Neural cell (in vitro differentiated cells): ENCODE measurements at regions not wholly inside any gene's neighbourhood (a gene's known extent, or its start where the extent isn't known, plus 50 kb on each side); places are given as distances from the start of the nearest gene placed in this dataset.

ENCODE experiments used
- H2AFZ ChIP-seq: fragments of 200-600, 300-800 bp; sonication (generic), shearing (Covaris generic); 2 replicates; pipeline ENCODE4 v1.6.0; 2014; ENCODE audit warnings: low read depth, mild to moderate bottlenecking, antibody characterized with exemption, low read length, moderate library complexity
- H3F3A ChIP-seq: fragments of 200-600 bp; shearing (Covaris generic); 2 replicates; pipeline ENCODE4 v1.6.1; 2016; ENCODE audit warnings: mild to moderate bottlenecking, moderate library complexity, mixed read lengths, antibody characterized with exemption, low read length; ENCODE audit not compliant: insufficient read depth, poor library complexity, severe bottlenecking
- H3K27ac ChIP-seq: fragments of 200-600, 300-800 bp; sonication (generic), shearing (Covaris generic); 2 replicates; pipeline ENCODE4 v1.5.1; 2014; ENCODE audit warnings: mild to moderate bottlenecking, low read length, moderate library complexity
- H3K27me3 ChIP-seq: fragments of 300-800, 200-600 bp; sonication (generic), shearing (Covaris generic); 2 replicates; pipeline ENCODE4 v1.6.0; 2014; ENCODE audit warnings: mild to moderate bottlenecking, low read depth, low read length, moderate library complexity; ENCODE audit not compliant: insufficient read depth
- H3K36me3 ChIP-seq: fragments of 300-800, 200-600 bp; sonication (generic), shearing (Covaris generic); 2 replicates; pipeline ENCODE4 v1.5.1; 2014; ENCODE audit warnings: mild to moderate bottlenecking, antibody characterized with exemption, low read length, moderate library complexity; ENCODE audit not compliant: insufficient read depth
- H3K4me2 ChIP-seq: fragments of 300-800, 200-600 bp; sonication (generic), shearing (Covaris generic); 2 replicates; pipeline ENCODE4 v1.6.0; 2014; ENCODE audit warnings: mild to moderate bottlenecking, low read length
- H3K4me3 ChIP-seq: fragments of 300-800, 200-600 bp; sonication (generic), shearing (Covaris generic); 2 replicates; pipeline ENCODE4 v1.5.1; 2014; ENCODE audit warnings: mild to moderate bottlenecking, low read length, moderate library complexity
- H3K79me2 ChIP-seq: fragments of 200-600 bp; shearing (Covaris generic); replicated peaks from 2 replicates; pipeline ENCODE4 v1.6.0; 2014; ENCODE audit warnings: mild to moderate bottlenecking, low read length, moderate library complexity; ENCODE audit not compliant: insufficient read depth
- H3K9ac ChIP-seq: fragments of 300-800, 200-600 bp; sonication (generic), shearing (Covaris generic); 2 replicates; pipeline ENCODE4 v1.6.1; 2016; ENCODE audit warnings: mild to moderate bottlenecking, low read length, mixed read lengths
- H3K9me2 ChIP-seq: fragments of 200-600 bp; shearing (Covaris generic); 2 replicates; pipeline ENCODE4 v1.6.1; 2016; ENCODE audit warnings: mild to moderate bottlenecking, low read length, mixed read lengths; ENCODE audit not compliant: insufficient read depth
- H3K9me3 ChIP-seq: fragments of 200-600, 300-800 bp; sonication (generic), shearing (Covaris generic); 2 replicates; pipeline ENCODE4 v1.6.1; 2016; ENCODE audit warnings: mild to moderate bottlenecking, mixed run types, low read length, moderate library complexity, mixed read lengths
- H4K20me1 ChIP-seq: fragments of 200-600 bp; shearing (Covaris generic); 2 replicates; pipeline ENCODE4 v1.6.1; 2016; ENCODE audit warnings: mild to moderate bottlenecking, mixed run types; ENCODE audit not compliant: insufficient read depth
- CTCF ChIP-seq: fragments of 450-650 bp; IDR thresholded peaks from 2 replicates; pipeline ENCODE4 v1.5.1; 2014; ENCODE audit warnings: antibody characterized with exemption, mild to moderate bottlenecking, moderate library complexity; ENCODE audit not compliant: poor library complexity, severe bottlenecking
- EP300 ChIP-seq: fragments of 450-650 bp; conservative IDR thresholded peaks from 2 replicates; pipeline ENCODE4 v1.6.1; 2014; ENCODE audit warnings: antibody characterized with exemption, mild to moderate bottlenecking, moderate library complexity; ENCODE audit not compliant: poor library complexity, severe bottlenecking
- EZH2 ChIP-seq: fragments of 200-600, 300-800 bp; shearing (Covaris generic), sonication (generic); IDR thresholded peaks from 2 replicates; pipeline ENCODE4 v1.6.1; 2014; ENCODE audit warnings: antibody characterized with exemption, low read length, borderline replicate concordance, mild to moderate bottlenecking; ENCODE audit not compliant: insufficient read depth, poor library complexity, severe bottlenecking
- MXI1 ChIP-seq: fragments of 450-650 bp; conservative IDR thresholded peaks from 2 replicates; pipeline ENCODE4 v1.6.1; 2014; ENCODE audit warnings: antibody characterized with exemption, mild to moderate bottlenecking; ENCODE audit not compliant: poor library complexity, severe bottlenecking
- POLR2AphosphoS5 ChIP-seq: IDR thresholded peaks from 2 replicates; pipeline ENCODE4 v1.6.1; 2012
- RAD21 ChIP-seq: fragments of 450-650 bp; conservative IDR thresholded peaks from 2 replicates; pipeline ENCODE4 v1.6.1; 2014; ENCODE audit warnings: antibody characterized with exemption, mild to moderate bottlenecking, moderate library complexity
- REST ChIP-seq: IDR thresholded peaks from 2 replicates; pipeline ENCODE4 v1.6.1; 2012; ENCODE audit warnings: borderline replicate concordance
- SMC3 ChIP-seq: fragments of 450-650 bp; conservative IDR thresholded peaks from 2 replicates; pipeline ENCODE4 v1.6.1; 2014; ENCODE audit warnings: antibody characterized with exemption, mild to moderate bottlenecking, moderate library complexity; ENCODE audit not compliant: poor library complexity
- TAF1 ChIP-seq: IDR thresholded peaks from 2 replicates; pipeline ENCODE4 v1.6.1; 2012; ENCODE audit warnings: low read depth

DNA sequence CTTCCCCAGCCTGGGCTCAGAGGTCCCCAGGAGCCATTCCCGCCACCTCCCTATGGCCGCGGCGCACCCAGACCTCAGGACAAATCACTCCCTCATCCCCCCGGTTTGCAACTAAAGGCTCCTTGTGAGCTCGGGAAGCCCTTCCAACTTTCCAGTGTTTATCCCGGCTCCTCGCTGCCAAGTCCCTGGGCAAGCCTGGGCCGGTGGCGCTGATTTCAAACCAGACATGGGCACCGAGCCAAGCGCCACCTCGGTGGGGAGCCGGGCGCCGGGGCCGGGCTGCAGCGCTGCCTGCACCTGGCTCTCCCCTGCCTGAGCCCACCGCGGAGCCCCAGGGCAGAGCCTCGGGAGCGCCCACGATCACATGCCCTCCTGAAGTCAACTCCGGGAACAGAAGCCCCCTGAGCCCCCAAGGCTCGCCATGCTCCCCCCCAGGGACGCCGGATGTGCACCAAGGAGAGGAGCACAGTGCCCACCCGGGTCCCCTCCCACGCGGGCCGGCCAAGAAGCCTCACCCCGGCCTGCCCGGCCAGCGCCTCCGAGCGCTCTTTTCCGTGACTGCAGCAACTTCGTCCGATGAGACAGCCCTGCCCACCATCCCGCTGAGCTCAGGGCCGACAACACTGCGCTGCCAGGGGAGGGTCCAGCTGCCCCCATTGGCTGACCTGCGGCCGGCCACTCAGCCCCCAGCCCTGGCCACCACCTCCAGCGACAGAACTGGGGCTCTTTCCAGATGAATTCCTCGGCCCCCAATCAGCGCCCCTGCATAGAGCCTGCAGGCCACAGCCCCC, 50.0 kb downstream of the NCOR2 start:
- Histone ChIP-seq H3K9me3 (no peaks in the 10 kb centered on the region), H3K79me2 (peaks cover 28% of the 10 kb centered on the region), H3K9ac (peak overlapping the region; percentile 78), H3K27me3 (no peaks in the 10 kb centered on the region), H3K4me2 (no peak overlapping the region), H4K20me1 (no peaks in the 10 kb centered on the region), H3K4me3 (peak overlapping the region; percentile 59), H3K36me3 (no peaks in the 10 kb centered on the region), H3F3A (peaks cover 3% of the 10 kb centered on the region), H2AFZ (no peak overlapping the region), H3K27ac (peak overlapping the region; percentile 97), H3K9me2 (no peaks in the 10 kb centered on the region)
- TF ChIP-seq CTCF (no peak), EZH2 (no peak), TAF1 (no peak), RAD21 (no peak), SMC3 (no peak), EP300 (no peak), REST (no peak), POLR2AphosphoS5 (no peak), MXI1 (no peak)

DNA sequence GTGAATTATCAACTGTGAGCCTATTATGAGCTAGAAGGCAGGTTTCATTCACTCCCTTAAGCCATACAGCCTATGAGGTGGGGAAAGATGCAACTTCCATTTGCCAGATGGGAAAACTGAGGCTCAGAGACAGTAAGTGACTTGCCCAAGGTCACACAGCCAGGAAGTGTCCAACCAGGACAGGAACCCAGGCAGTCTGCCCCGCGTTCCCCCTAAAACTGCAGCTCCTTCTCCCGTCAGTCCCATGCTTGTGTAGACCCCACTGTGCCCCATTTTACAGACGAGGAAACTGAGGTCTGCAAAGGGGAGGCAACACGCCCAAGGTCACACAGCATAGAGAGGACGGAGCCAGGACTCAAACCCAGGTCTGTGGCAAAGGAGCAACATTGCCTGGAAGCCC, 50.6 kb downstream of the NCOR2 start:
- no peak for TF ChIP-seq EZH2
- no peak for TF ChIP-seq POLR2AphosphoS5
- TF ChIP-seq RAD21, result no peak
- TF ChIP-seq TAF1, result no peak
- no peak for TF ChIP-seq REST
- no peak for TF ChIP-seq CTCF
- TF ChIP-seq SMC3, result no peak
- TF ChIP-seq MXI1, result no peak
- no peak for TF ChIP-seq EP300
- no peak overlapping the region for H3K4me2 ChIP-seq

More for the DNA sequence above, 50.6 kb downstream of the NCOR2 start:
- H3K9me2 ChIP-seq, result no peaks in the 10 kb centered on the region
- H3F3A ChIP-seq, result peaks cover 3% of the 10 kb centered on the region
- peak overlapping the region; percentile 97 for H3K27ac ChIP-seq
- no peaks in the 10 kb centered on the region for H3K27me3 ChIP-seq
- peak overlapping the region; percentile 59 for H3K4me3 ChIP-seq
- no peaks in the 10 kb centered on the region for H3K36me3 ChIP-seq
- H3K9me3 ChIP-seq, result no peaks in the 10 kb centered on the region
- H3K9ac ChIP-seq, result peak overlapping the region; percentile 78
- no peak overlapping the region for H2AFZ ChIP-seq
- peaks cover 28% of the 10 kb centered on the region for H3K79me2 ChIP-seq
- H4K20me1 ChIP-seq, result no peaks in the 10 kb centered on the region
